DND-41 (cell line): ENCODE measurements at regions not wholly inside any gene's neighbourhood (a gene's known extent, or its start where the extent isn't known, plus 50 kb on each side); places are given as distances from the start of the nearest gene placed in this dataset.

ENCODE experiments used
- ATAC-seq: fragments of 200-7000 bp; cut with Tn5 transposase; 3 replicates; pipeline ENCODE4 v1.9.1; 2021; ENCODE audit warnings: low read depth; ENCODE audit not compliant: insufficient read depth
- DNase-seq: peaks from one replicate; pipeline ENCODE4 v3.0.0-alpha.2; 2020
- H2AFZ ChIP-seq: 2 replicates; pipeline ENCODE4 v1.6.0; 2012; ENCODE audit warnings: low read depth, low read length
- H3K27ac ChIP-seq: 2 replicates; pipeline ENCODE4 v1.5.1; 2012; ENCODE audit warnings: low read length, inconsistent platforms
- H3K27me3 ChIP-seq: fragments of 200-600 bp; sonication (generic); 2 replicates; pipeline ENCODE4 v1.6.0; 2012; ENCODE audit warnings: low read length, mild to moderate bottlenecking, inconsistent platforms; ENCODE audit not compliant: insufficient read depth, poor library complexity
- H3K36me3 ChIP-seq: 2 replicates; pipeline ENCODE4 v1.5.1; 2012; ENCODE audit warnings: low read length, inconsistent platforms; ENCODE audit not compliant: insufficient read depth
- H3K4me1 ChIP-seq: 2 replicates; pipeline ENCODE4 v1.5.1; 2012; ENCODE audit warnings: mild to moderate bottlenecking, low read length; ENCODE audit not compliant: insufficient read depth
- H3K4me2 ChIP-seq: 2 replicates; pipeline ENCODE4 v1.6.0; 2012; ENCODE audit warnings: mild to moderate bottlenecking, moderate library complexity, low read length, inconsistent platforms; ENCODE audit not compliant: insufficient read depth
- H3K4me3 ChIP-seq, 2 experiments: fragments of 200-600 bp in 1 of 2; shearing (Covaris generic) in 1 of 2; 2 replicates each; pipeline ENCODE4 v1.5.1; 2012 to 2016; ENCODE audit warnings: inconsistent platforms in 2 of 2, low read length in 2 of 2, mild to moderate bottlenecking in 2 of 2, low read depth in 1 of 2, moderate library complexity in 1 of 2
- H3K79me2 ChIP-seq: 2 replicates; pipeline ENCODE4 v1.6.0; 2012; ENCODE audit warnings: low read length, inconsistent platforms; ENCODE audit not compliant: insufficient read depth
- H3K9ac ChIP-seq: 2 replicates; pipeline ENCODE4 v1.6.0; 2012; ENCODE audit warnings: low read depth, mild to moderate bottlenecking, inconsistent platforms, low read length, moderate library complexity
- H3K9me3 ChIP-seq: 2 replicates; pipeline ENCODE4 v1.5.1; 2012; ENCODE audit warnings: low read length, moderate library complexity, mild to moderate bottlenecking, inconsistent platforms; ENCODE audit not compliant: insufficient read depth, severe bottlenecking
- H4K20me1 ChIP-seq: 2 replicates; pipeline ENCODE4 v1.6.0; 2012; ENCODE audit warnings: low read length; ENCODE audit not compliant: insufficient read depth
- EZH2 ChIP-seq: IDR thresholded peaks from 3 replicates; pipeline ENCODE4 v1.6.1; 2012; ENCODE audit warnings: borderline replicate concordance, low read depth, mild to moderate bottlenecking, moderate library complexity, low read length, inconsistent platforms; ENCODE audit not compliant: severe bottlenecking
- TF ChIP-seq, protein P1 (sequence below): IDR thresholded peaks from 2 replicates; pipeline ENCODE4 v1.5.1; 2012; ENCODE audit warnings: borderline replicate concordance, low read length, moderate library complexity, mild to moderate bottlenecking; ENCODE audit not compliant: poor library complexity, severe bottlenecking; ENCODE audit errors: extremely low read depth

GRCh38 chr2:224253464-224253863 lies 148.4 kb downstream of the FAM124B start:
- Histone ChIP-seq H3K79me2 (no peaks in the 10 kb centered on the region), H3K9me3 (no peaks in the 10 kb centered on the region), H3K27ac (no peak overlapping the region), H3K9ac (no peak overlapping the region), H2AFZ (no peak overlapping the region), H3K4me1 (no peaks in the 10 kb centered on the region), H3K4me3 (no peak overlapping the region), H4K20me1 (no peaks in the 10 kb centered on the region), H3K27me3 (no peaks in the 10 kb centered on the region), H3K4me2 (no peak overlapping the region), H3K36me3 (no peaks in the 10 kb centered on the region)
- DNase-seq (no peak), ATAC-seq (no peak)
- TF ChIP-seq EZH2 = no peak
- TF ChIP-seq, protein P1, sequence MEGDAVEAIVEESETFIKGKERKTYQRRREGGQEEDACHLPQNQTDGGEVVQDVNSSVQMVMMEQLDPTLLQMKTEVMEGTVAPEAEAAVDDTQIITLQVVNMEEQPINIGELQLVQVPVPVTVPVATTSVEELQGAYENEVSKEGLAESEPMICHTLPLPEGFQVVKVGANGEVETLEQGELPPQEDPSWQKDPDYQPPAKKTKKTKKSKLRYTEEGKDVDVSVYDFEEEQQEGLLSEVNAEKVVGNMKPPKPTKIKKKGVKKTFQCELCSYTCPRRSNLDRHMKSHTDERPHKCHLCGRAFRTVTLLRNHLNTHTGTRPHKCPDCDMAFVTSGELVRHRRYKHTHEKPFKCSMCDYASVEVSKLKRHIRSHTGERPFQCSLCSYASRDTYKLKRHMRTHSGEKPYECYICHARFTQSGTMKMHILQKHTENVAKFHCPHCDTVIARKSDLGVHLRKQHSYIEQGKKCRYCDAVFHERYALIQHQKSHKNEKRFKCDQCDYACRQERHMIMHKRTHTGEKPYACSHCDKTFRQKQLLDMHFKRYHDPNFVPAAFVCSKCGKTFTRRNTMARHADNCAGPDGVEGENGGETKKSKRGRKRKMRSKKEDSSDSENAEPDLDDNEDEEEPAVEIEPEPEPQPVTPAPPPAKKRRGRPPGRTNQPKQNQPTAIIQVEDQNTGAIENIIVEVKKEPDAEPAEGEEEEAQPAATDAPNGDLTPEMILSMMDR = no peak

GRCh38 chr2:224252631-224253030 lies 149.3 kb downstream of the FAM124B start:
- no peaks in the 10 kb centered on the region for H4K20me1 ChIP-seq

DNA sequence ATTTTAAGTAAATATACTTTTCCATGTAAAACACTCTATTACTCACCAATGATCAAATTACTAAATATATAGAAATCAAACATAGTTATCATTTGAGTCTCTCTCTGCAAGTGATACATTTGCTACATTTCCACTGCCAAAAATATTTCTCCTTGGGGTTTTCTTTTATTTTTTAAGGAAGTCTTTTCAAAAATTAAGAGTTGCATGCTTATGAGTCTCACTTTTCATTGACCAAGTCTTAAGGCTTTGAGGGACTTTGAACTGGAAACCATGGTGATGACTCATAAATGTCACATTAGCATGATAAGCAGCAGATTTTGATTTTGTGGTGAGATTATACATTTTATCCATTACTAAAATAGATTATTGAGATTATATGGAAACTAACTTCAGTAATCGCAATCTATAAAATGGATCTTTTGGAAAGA lies 152.9 kb downstream of the FAM124B start:
- H3K4me2 ChIP-seq = no peak overlapping the region
- DNase-seq = no peak
- no peaks in the 10 kb centered on the region for H3K9me3 ChIP-seq

More at GRCh38 chr2:224252631-224253030, 149.3 kb downstream of the FAM124B start:
- ATAC-seq = no peak
- Histone ChIP-seq H2AFZ (no peak overlapping the region), H3K79me2 (no peaks in the 10 kb centered on the region), H3K4me2 (no peak overlapping the region), H3K9me3 (no peaks in the 10 kb centered on the region), H3K27me3 (no peaks in the 10 kb centered on the region), H3K36me3 (no peaks in the 10 kb centered on the region), H3K9ac (no peak overlapping the region), H3K4me1 (no peaks in the 10 kb centered on the region), H3K27ac (no peak overlapping the region), H3K4me3 (no peak overlapping the region)
- no peak for TF ChIP-seq EZH2
- TF ChIP-seq, protein P1 = no peak
- no peak for DNase-seq

More for the DNA sequence above, 152.9 kb downstream of the FAM124B start:
- TF ChIP-seq EZH2 = no peak
- TF ChIP-seq, protein P1 = no peak
- Histone ChIP-seq H4K20me1 (no peaks in the 10 kb centered on the region), H3K27me3 (no peaks in the 10 kb centered on the region), H3K9ac (no peak overlapping the region), H3K27ac (no peak overlapping the region), H3K79me2 (no peaks in the 10 kb centered on the region), H3K36me3 (no peaks in the 10 kb centered on the region), H3K4me3 (no peak overlapping the region), H2AFZ (no peak overlapping the region), H3K4me1 (no peaks in the 10 kb centered on the region)
- no peak for ATAC-seq
